ENCODE measurements at regions not wholly inside any gene's neighbourhood (a gene's known extent, or its start where the extent isn't known, plus 50 kb on each side); places are given as distances from the start of the nearest gene placed in this dataset.

DNA sequence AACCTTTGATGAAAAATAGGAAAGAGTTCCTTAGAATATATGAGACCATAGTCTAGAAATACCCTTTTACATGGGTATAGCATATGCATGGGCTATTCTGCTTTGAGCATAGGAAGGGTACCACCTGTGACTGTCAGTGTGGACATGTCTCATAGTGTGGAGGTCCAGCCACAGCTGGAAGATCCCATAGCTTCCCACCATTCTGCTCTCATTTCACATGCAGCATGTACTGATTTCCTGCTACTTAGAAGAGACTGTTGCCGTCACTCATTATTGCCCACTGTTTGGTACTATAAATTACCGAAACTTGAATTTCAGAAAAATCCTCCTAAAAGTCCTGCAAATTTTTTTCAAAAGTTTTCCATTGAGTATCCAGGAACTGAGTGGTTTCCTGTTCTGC is 477.8 kb upstream of the DAB2 start:
- H3K4me3 ChIP-seq (ENCODE audit: low read depth, low read length), result no peak overlapping the region
- TF ChIP-seq, protein P1, sequence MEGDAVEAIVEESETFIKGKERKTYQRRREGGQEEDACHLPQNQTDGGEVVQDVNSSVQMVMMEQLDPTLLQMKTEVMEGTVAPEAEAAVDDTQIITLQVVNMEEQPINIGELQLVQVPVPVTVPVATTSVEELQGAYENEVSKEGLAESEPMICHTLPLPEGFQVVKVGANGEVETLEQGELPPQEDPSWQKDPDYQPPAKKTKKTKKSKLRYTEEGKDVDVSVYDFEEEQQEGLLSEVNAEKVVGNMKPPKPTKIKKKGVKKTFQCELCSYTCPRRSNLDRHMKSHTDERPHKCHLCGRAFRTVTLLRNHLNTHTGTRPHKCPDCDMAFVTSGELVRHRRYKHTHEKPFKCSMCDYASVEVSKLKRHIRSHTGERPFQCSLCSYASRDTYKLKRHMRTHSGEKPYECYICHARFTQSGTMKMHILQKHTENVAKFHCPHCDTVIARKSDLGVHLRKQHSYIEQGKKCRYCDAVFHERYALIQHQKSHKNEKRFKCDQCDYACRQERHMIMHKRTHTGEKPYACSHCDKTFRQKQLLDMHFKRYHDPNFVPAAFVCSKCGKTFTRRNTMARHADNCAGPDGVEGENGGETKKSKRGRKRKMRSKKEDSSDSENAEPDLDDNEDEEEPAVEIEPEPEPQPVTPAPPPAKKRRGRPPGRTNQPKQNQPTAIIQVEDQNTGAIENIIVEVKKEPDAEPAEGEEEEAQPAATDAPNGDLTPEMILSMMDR (IDR thresholded peaks at IDR 0.05; ENCODE audit: low read depth, low read length, missing control alignments), result no peak
- DNase-seq (ENCODE audit: low read depth), result no peak
- in situ Hi-C loops (cut with HindIII; ENCODE audit: low sequenced_read_pairs), result no loop called here

DNA sequence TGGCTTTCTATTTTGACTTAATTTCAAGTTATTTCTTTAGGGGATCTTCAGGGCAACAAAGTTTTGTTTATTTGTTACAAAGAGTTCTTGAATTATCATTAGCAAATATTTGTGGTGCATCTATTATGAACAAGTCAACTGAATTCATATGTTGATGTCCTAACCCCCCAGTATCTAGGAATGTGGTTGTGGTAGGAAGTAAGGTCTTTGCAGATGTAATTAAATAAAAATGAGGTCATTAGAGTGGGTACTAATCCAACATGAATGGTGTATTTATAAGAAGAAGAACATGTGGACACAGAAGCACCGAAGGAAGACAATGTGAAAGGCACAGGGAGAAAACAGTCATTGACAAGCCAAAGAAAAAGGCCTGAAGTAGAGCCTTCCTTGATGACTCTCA is 474.0 kb upstream of the DAB2 start:
- DNase-seq (ENCODE audit: low read depth), result peak; percentile 29
- H3K4me3 ChIP-seq (ENCODE audit: low read depth, low read length), result no peak overlapping the region
- TF ChIP-seq, protein P1 (IDR thresholded peaks at IDR 0.05; ENCODE audit: low read depth, low read length, missing control alignments), result no peak
- in situ Hi-C loops (cut with HindIII; ENCODE audit: low sequenced_read_pairs), result no loop called here

DNA sequence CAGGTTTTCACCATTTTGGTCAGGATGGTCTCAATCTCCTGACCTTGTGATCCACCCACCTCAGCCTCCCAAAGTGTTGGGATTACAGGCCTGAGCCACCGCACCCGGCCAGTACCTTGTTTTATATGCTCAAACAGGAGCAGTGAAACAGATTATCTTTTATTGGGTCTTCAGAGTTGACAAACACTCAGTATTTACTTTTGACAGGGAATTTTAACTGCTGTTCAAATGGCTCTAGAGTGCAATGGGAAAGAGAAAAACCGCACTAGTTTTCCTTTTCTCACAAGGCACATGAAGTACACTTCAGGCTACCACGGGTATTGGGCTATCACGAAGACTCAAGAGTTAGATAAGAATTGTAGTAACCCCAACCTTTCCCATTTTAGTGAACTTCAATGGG is 471.9 kb upstream of the DAB2 start:
- no peak overlapping the region for H3K4me3 ChIP-seq (ENCODE audit: low read depth, low read length)
- in situ Hi-C loops (cut with HindIII; ENCODE audit: low sequenced_read_pairs), result no loop called here
- DNase-seq (ENCODE audit: low read depth), result no peak
- TF ChIP-seq, protein P1 (IDR thresholded peaks at IDR 0.05; ENCODE audit: low read depth, low read length, missing control alignments), result no peak

DNA sequence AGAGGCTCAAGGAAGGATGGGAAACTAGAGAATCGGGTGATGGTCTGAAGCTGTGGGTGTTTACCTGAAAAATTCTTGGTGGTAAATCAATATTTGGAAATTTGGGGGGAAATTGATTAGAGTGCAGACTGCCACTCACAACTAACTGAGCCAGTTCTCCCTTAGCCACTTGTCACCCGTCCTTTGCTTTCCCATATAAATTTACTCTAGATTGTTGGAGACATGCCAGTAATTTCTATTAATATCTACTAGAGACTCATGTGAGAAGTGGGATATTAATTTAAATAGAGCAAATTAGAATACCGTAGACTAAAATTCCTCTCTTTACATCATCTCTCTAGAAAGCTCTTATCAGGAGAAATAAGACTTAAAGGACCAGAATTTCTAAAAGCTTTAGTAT is 471.3 kb upstream of the DAB2 start:
- in situ Hi-C loops (cut with HindIII; ENCODE audit: low sequenced_read_pairs), result no loop called here
- H3K4me3 ChIP-seq (ENCODE audit: low read depth, low read length), result no peak overlapping the region
- TF ChIP-seq, protein P1 (IDR thresholded peaks at IDR 0.05; ENCODE audit: low read depth, low read length, missing control alignments), result no peak
- no peak for DNase-seq (ENCODE audit: low read depth)

DNA sequence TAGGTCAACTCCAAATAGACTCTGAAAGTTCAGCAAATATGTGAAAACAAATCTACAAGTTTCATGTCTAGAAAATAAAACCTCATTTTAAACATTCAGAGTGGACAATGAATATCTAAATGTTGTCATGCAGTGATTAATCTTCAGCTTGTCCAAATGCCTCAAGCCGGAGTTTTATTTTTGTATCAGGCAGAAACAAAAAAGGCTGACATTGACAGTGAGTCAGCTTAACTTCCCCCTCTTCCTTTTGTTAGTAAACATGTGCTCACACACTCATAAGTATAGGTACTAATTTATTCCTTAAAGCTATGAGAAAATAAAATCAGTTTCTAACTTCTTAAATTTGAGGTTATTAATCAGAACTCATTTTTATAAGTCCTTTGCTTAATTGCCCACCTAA is 467.9 kb upstream of the DAB2 start:
- DNase-seq (ENCODE audit: low read depth), result no peak
- TF ChIP-seq, protein P1 (IDR thresholded peaks at IDR 0.05; ENCODE audit: low read depth, low read length, missing control alignments), result no peak
- H3K4me3 ChIP-seq (ENCODE audit: low read depth, low read length), result no peak overlapping the region
- in situ Hi-C loops (cut with HindIII; ENCODE audit: low sequenced_read_pairs), result no loop called here

DNA sequence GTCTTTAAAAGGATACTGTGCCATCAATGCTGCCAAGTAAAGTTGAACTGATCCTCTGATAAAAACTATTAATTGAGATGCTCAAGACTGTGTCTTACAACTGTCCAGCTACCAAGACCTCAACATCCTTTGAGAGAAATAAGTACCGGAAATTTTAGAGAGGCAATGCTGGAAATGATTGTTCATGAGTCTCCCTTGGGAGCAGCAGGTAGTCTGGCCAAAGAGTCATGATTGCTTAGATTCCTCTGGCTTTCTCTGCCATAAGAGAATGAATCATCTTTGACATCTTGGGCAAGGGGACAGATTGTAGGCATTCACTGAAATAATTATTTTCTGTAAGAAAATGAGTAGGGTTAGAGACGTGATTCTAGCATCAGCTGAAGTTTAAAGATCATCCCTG is 466.6 kb upstream of the DAB2 start:
- TF ChIP-seq, protein P1 (IDR thresholded peaks at IDR 0.05; ENCODE audit: low read depth, low read length, missing control alignments), result no peak
- H3K4me3 ChIP-seq (ENCODE audit: low read depth, low read length), result no peak overlapping the region
- peak; percentile 53 for DNase-seq (ENCODE audit: low read depth)
- in situ Hi-C loops (cut with HindIII; ENCODE audit: low sequenced_read_pairs), result no loop called here

DNA sequence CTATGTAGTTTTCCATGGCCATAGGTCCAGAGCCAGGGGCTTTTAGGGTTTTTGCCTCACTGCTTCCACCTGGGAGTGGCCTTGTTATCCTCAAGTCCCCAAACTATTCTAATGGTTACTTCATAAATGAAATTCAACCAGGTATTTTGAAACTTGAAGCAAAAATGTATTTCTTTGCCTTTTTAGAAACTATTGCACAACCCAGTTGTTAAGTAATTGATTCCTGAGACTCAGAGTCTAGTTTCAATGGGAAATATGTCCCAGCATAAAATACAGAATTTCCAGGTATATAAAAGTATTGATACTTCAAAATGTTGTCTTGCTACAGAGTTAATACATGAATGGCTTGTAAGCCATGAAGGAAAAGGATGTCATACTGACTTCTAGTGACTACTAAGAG is 456.2 kb upstream of the DAB2 start:
- no peak overlapping the region for H3K4me3 ChIP-seq (ENCODE audit: low read depth, low read length)
- TF ChIP-seq, protein P1 (IDR thresholded peaks at IDR 0.05; ENCODE audit: low read depth, low read length, missing control alignments), result no peak
- DNase-seq (ENCODE audit: low read depth), result no peak
- in situ Hi-C loops (cut with HindIII; ENCODE audit: low sequenced_read_pairs), result no loop called here

Measured in astrocyte of the cerebellum (primary cell).